ENCODE measurements at regions not wholly inside any gene's neighbourhood (a gene's known extent, or its start where the extent isn't known, plus 50 kb on each side); places are given as distances from the start of the nearest gene placed in this dataset.

- Histone ChIP-seq H3K4me1 (ENCODE audit: low read depth) (no peaks in the 10 kb centered on the region), H3K36me3 (ENCODE audit: low read depth) (no peaks in the 10 kb centered on the region), H3K9me3 (no peaks in the 10 kb centered on the region), H3K4me3 (no peak overlapping the region)
- no peak for TF ChIP-seq CTCF (IDR thresholded peaks at IDR 0.05)
- intact Hi-C loops (cut with DNase I, micrococcal nuclease) = no loop called here
- ATAC-seq (no peak), DNase-seq (no peak)
These were observed 128.3 kb upstream of the RGMA start for GRCh38 chr15:93217343-93217742.

- no peak overlapping the region for H3K4me3 ChIP-seq
- ATAC-seq = no peak
- H3K36me3 ChIP-seq (ENCODE audit: low read depth) = no peaks in the 10 kb centered on the region
- no peaks in the 10 kb centered on the region for H3K9me3 ChIP-seq
- no peak for DNase-seq
- TF ChIP-seq CTCF (IDR thresholded peaks at IDR 0.05) = no peak
- H3K4me1 ChIP-seq (ENCODE audit: low read depth) = no peaks in the 10 kb centered on the region
- intact Hi-C loops (cut with DNase I, micrococcal nuclease) = no loop called here
These were observed 125.1 kb upstream of the RGMA start for GRCh38 chr15:93214106-93214505.

- Histone ChIP-seq H3K4me1 (ENCODE audit: low read depth) (no peaks in the 10 kb centered on the region), H3K9me3 (no peaks in the 10 kb centered on the region), H3K36me3 (ENCODE audit: low read depth) (no peaks in the 10 kb centered on the region), H3K4me3 (no peak overlapping the region)
- no peak for TF ChIP-seq CTCF (IDR thresholded peaks at IDR 0.05)
- DNase-seq (no peak), ATAC-seq (no peak)
- intact Hi-C loops (cut with DNase I, micrococcal nuclease) = no loop called here
These were observed 124.3 kb upstream of the RGMA start for GRCh38 chr15:93213281-93213680.

GRCh38 chr15:93212578-93212977 lies 123.6 kb upstream of the RGMA start:
- Histone ChIP-seq H3K4me1 (ENCODE audit: low read depth) (no peaks in the 10 kb centered on the region), H3K36me3 (ENCODE audit: low read depth) (no peaks in the 10 kb centered on the region), H3K9me3 (no peaks in the 10 kb centered on the region), H3K4me3 (no peak overlapping the region)
- DNase-seq (no peak), ATAC-seq (no peak)
- intact Hi-C loops (cut with DNase I, micrococcal nuclease) = no loop called here
- TF ChIP-seq CTCF (IDR thresholded peaks at IDR 0.05) = no peak

GRCh38 chr15:93210995-93211394 lies 122.0 kb upstream of the RGMA start:
- ATAC-seq = no peak
- TF ChIP-seq CTCF (IDR thresholded peaks at IDR 0.05) = no peak
- intact Hi-C loops (cut with DNase I, micrococcal nuclease) = no loop called here
- no peak overlapping the region for H3K4me3 ChIP-seq
- no peaks in the 10 kb centered on the region for H3K9me3 ChIP-seq
- no peaks in the 10 kb centered on the region for H3K36me3 ChIP-seq (ENCODE audit: low read depth)
- no peak for DNase-seq
- no peaks in the 10 kb centered on the region for H3K4me1 ChIP-seq (ENCODE audit: low read depth)

- no peaks in the 10 kb centered on the region for H3K4me1 ChIP-seq (ENCODE audit: low read depth)
- intact Hi-C loops (cut with DNase I, micrococcal nuclease) = no loop called here
- H3K4me3 ChIP-seq = no peak overlapping the region
- no peak for TF ChIP-seq CTCF (IDR thresholded peaks at IDR 0.05)
- no peak for ATAC-seq
- H3K9me3 ChIP-seq = no peaks in the 10 kb centered on the region
- no peaks in the 10 kb centered on the region for H3K36me3 ChIP-seq (ENCODE audit: low read depth)
- no peak for DNase-seq
These were observed 120.9 kb upstream of the RGMA start for GRCh38 chr15:93209690-93210445.

All from mucosa of descending colon (tissue), 3 donors.